ENCODE measurements at regions not wholly inside any gene's neighbourhood (a gene's known extent, or its start where the extent isn't known, plus 50 kb on each side); places are given as distances from the start of the nearest gene placed in this dataset.

DNA sequence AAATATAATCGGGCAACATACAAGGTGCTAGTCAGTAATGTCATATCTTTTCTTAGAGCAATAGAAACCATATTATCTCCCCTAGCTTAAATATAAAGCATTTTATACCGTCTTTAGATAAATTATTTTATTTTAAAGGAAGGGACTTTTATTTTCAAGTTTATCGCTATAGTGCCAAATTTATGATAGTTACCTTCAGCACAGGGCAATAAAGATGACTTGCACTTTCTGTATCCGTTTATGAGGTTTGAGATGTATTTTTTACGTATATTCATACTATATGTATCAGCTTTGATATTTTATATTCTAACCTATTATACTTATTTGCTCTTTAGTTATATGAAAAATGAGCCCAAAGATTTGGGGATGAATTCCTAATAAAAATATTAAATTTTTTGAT, 61.6 kb upstream of the CARD18 start:
- no peak overlapping the region for H3K4me3 ChIP-seq (ENCODE audit: low read depth, low read length, poor library complexity, severe bottlenecking)
- H2AFZ ChIP-seq (ENCODE audit: low read length), result no peak overlapping the region
- TF ChIP-seq EZH2phosphoT487 (IDR thresholded peaks at IDR 0.05; ENCODE audit: borderline replicate concordance, low read depth, low read length) (no peak), CTCF (conservative IDR thresholded peaks at IDR 0.05; ENCODE audit: low read length) (no peak)
- no peak overlapping the region for H3K4me2 ChIP-seq (ENCODE audit: low read length)
- no peak overlapping the region for H3K27ac ChIP-seq (ENCODE audit: low read depth, low read length, poor library complexity, severe bottlenecking)
- no peaks in the 10 kb centered on the region for H3K9me3 ChIP-seq (ENCODE audit: low read length)
- DNase-seq (ENCODE audit: low spot score), result no peak
- CTCF ChIA-PET (ENCODE audit: unreplicated experiment), result no interaction called here
- H3K4me1 ChIP-seq (ENCODE audit: insufficient read depth, low read length, poor library complexity, severe bottlenecking), result no peaks in the 10 kb centered on the region
- POLR2A ChIA-PET, result interaction anchor here (0.8 kb wide), 1 partner anchor 21 kb away, joined by 3 read pairs; no protein-coding TSS in a partner anchor
- H3K9me2 ChIP-seq (ENCODE audit: insufficient read depth, low read length), result no peaks in the 10 kb centered on the region
- no peaks in the 10 kb centered on the region for H4K20me1 ChIP-seq (ENCODE audit: insufficient read depth, low read length)
- intact Hi-C loops (cut with micrococcal nuclease; ENCODE audit: unreplicated experiment), result no loop called here
- no TSS peak for BruUV-seq (replicated peaks)
- no peaks in the 10 kb centered on the region for H3K79me2 ChIP-seq (ENCODE audit: insufficient read depth, low read depth, low read length)
- no peaks in the 10 kb centered on the region for H3K36me3 ChIP-seq (ENCODE audit: insufficient read depth, low read length)

- Histone ChIP-seq H3K4me2 (ENCODE audit: low read length) (no peak overlapping the region), H3K4me1 (ENCODE audit: insufficient read depth, low read length, poor library complexity, severe bottlenecking) (no peaks in the 10 kb centered on the region), H3K79me2 (ENCODE audit: insufficient read depth, low read depth, low read length) (no peaks in the 10 kb centered on the region), H3K27ac (ENCODE audit: low read depth, low read length, poor library complexity, severe bottlenecking) (no peak overlapping the region), H3K9me3 (ENCODE audit: low read length) (no peaks in the 10 kb centered on the region), H2AFZ (ENCODE audit: low read length) (no peak overlapping the region), H4K20me1 (ENCODE audit: insufficient read depth, low read length) (no peaks in the 10 kb centered on the region), H3K36me3 (ENCODE audit: insufficient read depth, low read length) (no peaks in the 10 kb centered on the region), H3K4me3 (ENCODE audit: low read depth, low read length, poor library complexity, severe bottlenecking) (no peak overlapping the region), H3K9me2 (ENCODE audit: insufficient read depth, low read length) (no peaks in the 10 kb centered on the region)
- TF ChIP-seq CTCF (conservative IDR thresholded peaks at IDR 0.05; ENCODE audit: low read length), result no peak
- TF ChIP-seq EZH2phosphoT487 (IDR thresholded peaks at IDR 0.05; ENCODE audit: borderline replicate concordance, low read depth, low read length), result no peak
- intact Hi-C loops (cut with micrococcal nuclease; ENCODE audit: unreplicated experiment), result no loop called here
- no TSS peak for BruUV-seq (replicated peaks)
- ChIA-PET CTCF (ENCODE audit: unreplicated experiment) (no interaction called here), POLR2A (no interaction called here)
- DNase-seq (ENCODE audit: low spot score), result no peak
Observed at GRCh38 chr11:105197071-105197815, 57.7 kb upstream of the CARD18 start.

- Histone ChIP-seq H3K4me3 (ENCODE audit: low read depth, low read length, poor library complexity, severe bottlenecking) (no peak overlapping the region), H3K79me2 (ENCODE audit: insufficient read depth, low read depth, low read length) (no peaks in the 10 kb centered on the region), H3K27ac (ENCODE audit: low read depth, low read length, poor library complexity, severe bottlenecking) (no peak overlapping the region), H3K9me2 (ENCODE audit: insufficient read depth, low read length) (no peaks in the 10 kb centered on the region), H3K4me2 (ENCODE audit: low read length) (no peak overlapping the region), H3K4me1 (ENCODE audit: insufficient read depth, low read length, poor library complexity, severe bottlenecking) (no peaks in the 10 kb centered on the region), H3K36me3 (ENCODE audit: insufficient read depth, low read length) (no peaks in the 10 kb centered on the region), H2AFZ (ENCODE audit: low read length) (no peak overlapping the region), H4K20me1 (ENCODE audit: insufficient read depth, low read length) (no peaks in the 10 kb centered on the region), H3K9me3 (ENCODE audit: low read length) (no peaks in the 10 kb centered on the region)
- ChIA-PET POLR2A (no interaction called here), CTCF (ENCODE audit: unreplicated experiment) (no interaction called here)
- no peak for DNase-seq (ENCODE audit: low spot score)
- BruUV-seq (replicated peaks), result no TSS peak
- intact Hi-C loops (cut with micrococcal nuclease; ENCODE audit: unreplicated experiment), result no loop called here
- TF ChIP-seq EZH2phosphoT487 (IDR thresholded peaks at IDR 0.05; ENCODE audit: borderline replicate concordance, low read depth, low read length), result no peak
- TF ChIP-seq CTCF (conservative IDR thresholded peaks at IDR 0.05; ENCODE audit: low read length), result no peak
Observed at GRCh38 chr11:105193260-105193659, 53.7 kb upstream of the CARD18 start.

All from OCI-LY7 (cell line).